H1 (cell line): ENCODE measurements at regions not wholly inside any gene's neighbourhood (a gene's known extent, or its start where the extent isn't known, plus 50 kb on each side); places are given as distances from the start of the nearest gene placed in this dataset.

Experiments
- CTCF ChIA-PET: fragments of 300-600 bp; sonication (Branson Sonifier 250); formaldehyde crosslinking; loops from one replicate; lab custom pipeline; 2021; ENCODE audit not compliant: partially characterized antibody; lab: Charles Lee
- POLR2A ChIA-PET: fragments of 300-600 bp; sonication (Branson Sonifier 250); formaldehyde crosslinking; loops from one replicate; lab custom pipeline; 2021; ENCODE audit warnings: inconsistent platforms; ENCODE audit not compliant: partially characterized antibody; lab: Charles Lee
- DNase-seq, 2 experiments: peaks; one replicate each; pipeline versions ENCODE4 v3.0.0 to v3.0.0-alpha.2; 2010 to 2022; ENCODE audit warnings: low spot score in 2 of 2, low read depth in 1 of 2, mixed read lengths in 1 of 2
- FAIRE-seq: peaks from 2 replicates; lab custom pipeline; 2011; peaks lifted over from hg19 to GRCh38; lab: Jason Lieb, UNC
- H2AFZ ChIP-seq: 2 replicates; pipeline ENCODE4 v1.8.1; 2012; ENCODE audit warnings: low read length, inconsistent platforms
- H2AK5ac ChIP-seq: 2 replicates; pipeline ENCODE4 v1.6.1; 2013; ENCODE audit warnings: low read depth, low read length
- H2BK120ac ChIP-seq: replicated peaks from 2 replicates; pipeline ENCODE3; 2013; ENCODE audit warnings: low read depth, low read length, inconsistent platforms
- H2BK12ac ChIP-seq: 2 replicates; pipeline ENCODE4 v1.6.1; 2013; ENCODE audit warnings: low read depth, low read length
- H2BK15ac ChIP-seq: 2 replicates; pipeline ENCODE4 v1.6.1; 2013; ENCODE audit warnings: low read length
- H2BK20ac ChIP-seq: 2 replicates; pipeline ENCODE4 v1.6.1; 2013; ENCODE audit warnings: low read length
- H2BK5ac ChIP-seq: 2 replicates; pipeline ENCODE4 v1.6.1; 2013; ENCODE audit warnings: low read depth, low read length
- H3K14ac ChIP-seq: 2 replicates; pipeline ENCODE4 v1.6.1; 2013; ENCODE audit warnings: inconsistent platforms; ENCODE audit not compliant: insufficient read length
- H3K18ac ChIP-seq: 2 replicates; pipeline ENCODE4 v1.6.1; 2013; ENCODE audit warnings: low read length; ENCODE audit errors: extremely low read depth
- H3K23ac ChIP-seq: 2 replicates; pipeline ENCODE4 v1.6.1; 2013; ENCODE audit warnings: inconsistent platforms; ENCODE audit not compliant: insufficient read length
- H3K23me2 ChIP-seq: 2 replicates; pipeline ENCODE4 v1.6.1; 2013; ENCODE audit warnings: low read depth, low read length
- H3K27ac ChIP-seq: 2 replicates; pipeline ENCODE4 v1.6.1; 2011; ENCODE audit warnings: low read depth, low read length, inconsistent platforms
- H3K27me3 ChIP-seq, 4 experiments: replicated peaks in 1 of 4; 1 replicate in 1 of 4; 2 replicates in 3 of 4; pipeline versions ENCODE4 v1.6.1 to v1.8.1; 2011 to 2013; ENCODE audit warnings: low read length in 3 of 4, mild to moderate bottlenecking in 3 of 4, inconsistent platforms in 2 of 4, mixed read lengths in 2 of 4, moderate library complexity in 1 of 4; ENCODE audit not compliant: control insufficient read depth in 3 of 4, insufficient read depth in 3 of 4; ENCODE audit errors: extremely low read depth in 1 of 4
- H3K36me3 ChIP-seq, 4 experiments: 2 replicates each; pipeline versions ENCODE4 v1.6.1 to v1.8.1; 2011 to 2013; ENCODE audit warnings: mild to moderate bottlenecking in 4 of 4, low read length in 3 of 4, moderate library complexity in 2 of 4, control low read depth in 1 of 4, inconsistent platforms in 1 of 4; ENCODE audit not compliant: insufficient read depth in 4 of 4, control insufficient read depth in 2 of 4
- H3K4ac ChIP-seq: replicated peaks from 2 replicates; pipeline ENCODE3; 2013; ENCODE audit warnings: low read length, low read depth, mixed read lengths, inconsistent platforms; ENCODE audit not compliant: insufficient read length
- H3K4me1 ChIP-seq, 4 experiments: replicated peaks in 1 of 4; 1 replicate in 1 of 4; 2 replicates in 3 of 4; pipeline versions ENCODE4 v1.6.1 to v1.8.1; 2011 to 2013; ENCODE audit warnings: low read length in 3 of 4, inconsistent platforms in 2 of 4, mixed read lengths in 1 of 4; ENCODE audit not compliant: insufficient read depth in 4 of 4, control insufficient read depth in 3 of 4
- H3K4me2 ChIP-seq, 2 experiments: 2 replicates each; pipeline versions ENCODE4 v1.6.1 to v1.8.1; 2011 to 2013; ENCODE audit warnings: low read depth in 2 of 2, low read length in 2 of 2, control low read depth in 1 of 2, inconsistent platforms in 1 of 2, mild to moderate bottlenecking in 1 of 2; ENCODE audit not compliant: insufficient read depth in 1 of 2
- H3K4me3 ChIP-seq, 4 experiments: fragments of 200-600, 300-600 bp in 1 of 4; sonication (generic), shearing (Covaris generic), sonication (Bioruptor Twin) in 1 of 4; 2 replicates each; pipeline versions ENCODE4 v1.5.1 to v1.8.1; 2011 to 2016; ENCODE audit warnings: low read length in 4 of 4, low read depth in 3 of 4, control low read depth in 2 of 4, inconsistent platforms in 2 of 4, mild to moderate bottlenecking in 2 of 4, mixed read lengths in 1 of 4, moderate library complexity in 1 of 4; ENCODE audit not compliant: insufficient read depth in 2 of 4; ENCODE audit errors: extremely low read depth in 1 of 4
- H3K56ac ChIP-seq: replicated peaks from 2 replicates; pipeline ENCODE3; 2013; ENCODE audit warnings: low read depth, mild to moderate bottlenecking, mixed read lengths, low read length, inconsistent platforms; ENCODE audit not compliant: insufficient read length
- H3K79me1 ChIP-seq: 2 replicates; pipeline ENCODE4 v1.6.1; 2013; ENCODE audit warnings: low read depth, low read length, control low read depth
- H3K79me2 ChIP-seq, 2 experiments: 2 replicates each; pipeline versions ENCODE4 v1.6.1 to v1.8.1; 2012 to 2013; ENCODE audit warnings: low read length in 2 of 2, mild to moderate bottlenecking in 2 of 2, inconsistent platforms in 1 of 2; ENCODE audit not compliant: insufficient read depth in 2 of 2, control insufficient read depth in 1 of 2
- H3K9ac ChIP-seq, 4 experiments: replicated peaks in 1 of 4; 1 replicate in 1 of 4; 2 replicates in 3 of 4; pipeline versions ENCODE4 v1.6.1 to v1.8.1; 2011 to 2013; ENCODE audit warnings: low read depth in 3 of 4, low read length in 3 of 4, control low read depth in 2 of 4, mild to moderate bottlenecking in 2 of 4, moderate library complexity in 2 of 4, inconsistent platforms in 1 of 4; ENCODE audit errors: extremely low read depth in 1 of 4
- H3K9me3 ChIP-seq, 2 experiments: 2 replicates each; pipeline versions ENCODE4 v1.6.1 to v1.8.1; 2012 to 2013; ENCODE audit warnings: mild to moderate bottlenecking in 2 of 2, moderate library complexity in 2 of 2, control low read depth in 1 of 2, inconsistent platforms in 1 of 2, low read depth in 1 of 2, low read length in 1 of 2, mixed read lengths in 1 of 2; ENCODE audit not compliant: insufficient read depth in 2 of 2
- H4K20me1 ChIP-seq, 2 experiments: replicated peaks in 1 of 2; 2 replicates each; pipeline versions ENCODE3 to v1.8.1; 2011 to 2013; ENCODE audit warnings: inconsistent platforms in 2 of 2, low read length in 2 of 2, mild to moderate bottlenecking in 1 of 2; ENCODE audit not compliant: insufficient read depth in 2 of 2, control insufficient read depth in 1 of 2
- H4K5ac ChIP-seq: 2 replicates; pipeline ENCODE4 v1.6.1; 2013; ENCODE audit warnings: low read length, low read depth, mixed read lengths, inconsistent platforms; ENCODE audit not compliant: insufficient read length
- H4K8ac ChIP-seq: 2 replicates; pipeline ENCODE4 v1.8.0; 2013; ENCODE audit warnings: mild to moderate bottlenecking, moderate library complexity, low read length, inconsistent platforms; ENCODE audit not compliant: insufficient read depth; ENCODE audit errors: extremely low read depth
- H4K91ac ChIP-seq: replicated peaks from 2 replicates; pipeline ENCODE3; 2013; ENCODE audit warnings: low read length, mixed read lengths, inconsistent platforms; ENCODE audit not compliant: insufficient read length
- ASH2L ChIP-seq: fragments of 200-600, 300-600 bp; sonication (generic); IDR thresholded peaks from one replicate; pipeline ENCODE4 v1.7.1; 2017; ENCODE audit warnings: low read length
- EP300 ChIP-seq, 2 experiments: IDR thresholded peaks; 1 replicate in 1 of 2; 2 replicates in 1 of 2; pipeline ENCODE4 v1.6.1; 2011 to 2012; ENCODE audit warnings: low read depth in 2 of 2, low read length in 2 of 2, mild to moderate bottlenecking in 2 of 2, borderline replicate concordance in 1 of 2, inconsistent platforms in 1 of 2, moderate library complexity in 1 of 2
- HDAC2 ChIP-seq, 2 experiments: fragments of 300-600 bp in 1 of 2; sonication (generic) in 1 of 2; IDR thresholded peaks; 2 replicates each; pipeline ENCODE4 v1.6.1; 2011 to 2012; ENCODE audit warnings: low read depth in 2 of 2, low read length in 2 of 2, mild to moderate bottlenecking in 2 of 2, moderate library complexity in 2 of 2, borderline replicate concordance in 1 of 2, inconsistent platforms in 1 of 2
- JUN ChIP-seq: IDR thresholded peaks from 2 replicates; pipeline ENCODE4 v1.6.1; 2011; ENCODE audit warnings: low read depth, mild to moderate bottlenecking, improper control_type of control experiment, low read length
- PHF8 ChIP-seq: fragments of 200-600 bp; sonication (generic); conservative IDR thresholded peaks from 2 replicates; pipeline ENCODE4 v1.7.1; 2012; ENCODE audit warnings: low read depth, mild to moderate bottlenecking, inconsistent platforms, low read length, moderate library complexity
- RBBP5 ChIP-seq: IDR thresholded peaks from 2 replicates; pipeline ENCODE4 v1.7.1; 2012; ENCODE audit warnings: low read depth, mild to moderate bottlenecking, inconsistent platforms, low read length, moderate library complexity, borderline replicate concordance
- SAP30 ChIP-seq: fragments of 300-600 bp; sonication (generic); IDR thresholded peaks from 2 replicates; pipeline ENCODE4 v1.7.1; 2012; ENCODE audit warnings: low read length, moderate library complexity, mild to moderate bottlenecking, inconsistent platforms; ENCODE audit not compliant: insufficient read depth, insufficient replicate concordance
- SP1 ChIP-seq: IDR thresholded peaks from 2 replicates; pipeline ENCODE4 v1.6.1; 2011; ENCODE audit warnings: low read depth, low read length
- USF2 ChIP-seq: IDR thresholded peaks from 2 replicates; pipeline ENCODE4 v1.6.1; 2011; ENCODE audit warnings: low read length, improper control_type of control experiment
- WGBS, 2 experiments: shearing (Covaris generic) in 1 of 2; methylation state at CpG; one replicate each; pipeline versions ENCODE4 v1.1.6 to v1.1.7; 2013 to 2015; ENCODE audit warnings: low lambda C conversion rate in 2 of 2, mixed read lengths in 2 of 2, inconsistent platforms in 1 of 2, low coverage in 1 of 2, missing lambda C conversion rate in 1 of 2; ENCODE audit not compliant: insufficient replicate concordance in 2 of 2, insufficient coverage in 1 of 2, insufficient read length in 1 of 2; ENCODE audit errors: extremely low coverage in 1 of 2, missing lambda C conversion rate in 1 of 2; 5-methylcytosine and 5-hydroxymethylcytosine counted together

GRCh38 chr6:100155141-100155540 lies 161.1 kb upstream of the MCHR2 start:
- FAIRE-seq = no peak
- Histone ChIP-seq H2BK15ac (no peak overlapping the region), H2BK20ac (no peak overlapping the region), H3K9me3 (no peaks in the 10 kb centered on the region), H2BK120ac (no peak overlapping the region), H2BK12ac (no peak overlapping the region), H3K18ac (no peak overlapping the region), H3K23ac (no peak overlapping the region), H3K4me2 (no peak overlapping the region), H4K20me1 (no peaks in the 10 kb centered on the region), H4K5ac (no peak overlapping the region), H2BK5ac (no peak overlapping the region), H3K36me3 (no peaks in the 10 kb centered on the region), H3K14ac (no peak overlapping the region), H3K4me3 (no peak overlapping the region), H2AK5ac (no peak overlapping the region), H3K4me1 (no peaks in the 10 kb centered on the region; a peak in 2 of 7 replicates), H3K79me2 (no peaks in the 10 kb centered on the region), H3K27me3 (no peaks in the 10 kb centered on the region), H3K79me1 (no peaks in the 10 kb centered on the region), H3K27ac (no peak overlapping the region), H4K91ac (no peak overlapping the region), H2AFZ (no peak overlapping the region), H3K56ac (no peak overlapping the region), H3K23me2 (no peaks in the 10 kb centered on the region), H3K4ac (no peak overlapping the region), H4K8ac (no peak overlapping the region), H3K9ac (no peak overlapping the region)
- ChIA-PET CTCF (interaction anchor here (0.9 to 1.1 kb wide), 2 partner anchors 48 to 98 kb away, joined by 3 to 4 read pairs; no protein-coding TSS in a partner anchor), POLR2A (no interaction called here)
- 87% methylated on average over 2 of the region's 2 CpGs; no CpG with 5 or more reads in 1 of the 2 experiments for WGBS, 2 experiments
- DNase-seq = no peak
- TF ChIP-seq EP300 (IDR thresholded peaks at IDR 0.05; ENCODE audit: borderline replicate concordance in 1 of 2, low read depth in 2 of 2, low read length in 2 of 2) = no peak
- no peak for TF ChIP-seq SAP30
- TF ChIP-seq JUN = no peak
- no peak for TF ChIP-seq SP1
- no peak for TF ChIP-seq PHF8
- no peak for TF ChIP-seq RBBP5
- no peak for TF ChIP-seq ASH2L
- no peak for TF ChIP-seq USF2
- TF ChIP-seq HDAC2 (IDR thresholded peaks at IDR 0.05; ENCODE audit: borderline replicate concordance in 1 of 2, low read depth in 2 of 2, low read length in 2 of 2) = no peak
